ENCODE measurements at regions not wholly inside any gene's neighbourhood (a gene's known extent, or its start where the extent isn't known, plus 50 kb on each side); places are given as distances from the start of the nearest gene placed in this dataset.
"Not testable (repeated sequence)": the region's sequence is repeated elsewhere in the genome, so short reads cannot be mapped to it uniquely, and the experiment has no call there.

- H3K4me2 ChIP-seq (ENCODE audit: insufficient read depth in 1 of 2, low read depth in 2 of 2, low read length in 2 of 2); H3K79me2 ChIP-seq (ENCODE audit: control insufficient read depth in 1 of 2, insufficient read depth in 2 of 2, low read length in 2 of 2); H2AFZ ChIP-seq (ENCODE audit: low read length); H3K4me1 ChIP-seq (replicated peaks in 1 of 4; ENCODE audit: control insufficient read depth in 3 of 4, insufficient read depth in 4 of 4, low read length in 3 of 4); H3K36me3 ChIP-seq (ENCODE audit: control insufficient read depth in 2 of 4, insufficient read depth in 4 of 4, low read length in 3 of 4); H3K23me2 ChIP-seq (ENCODE audit: low read depth, low read length); POLR2A ChIA-PET (ENCODE audit: partially characterized antibody); H3K14ac ChIP-seq (ENCODE audit: insufficient read length); CTCF ChIA-PET (ENCODE audit: partially characterized antibody); H3K4me3 ChIP-seq (ENCODE audit: extremely low read depth in 1 of 4, insufficient read depth in 2 of 4, low read depth in 3 of 4, low read length in 4 of 4); H3K23ac ChIP-seq (ENCODE audit: insufficient read length); H4K5ac ChIP-seq (ENCODE audit: insufficient read length, low read depth, low read length); H2BK15ac ChIP-seq (ENCODE audit: low read length); H3K4ac ChIP-seq (replicated peaks; ENCODE audit: insufficient read length, low read depth, low read length); H2BK12ac ChIP-seq (ENCODE audit: low read depth, low read length); H4K8ac ChIP-seq (ENCODE audit: extremely low read depth, insufficient read depth, low read length); H4K91ac ChIP-seq (replicated peaks; ENCODE audit: insufficient read length, low read length); H3K27ac ChIP-seq (ENCODE audit: low read depth, low read length); H2AK5ac ChIP-seq (ENCODE audit: low read depth, low read length); H3K9ac ChIP-seq (replicated peaks in 1 of 4; ENCODE audit: extremely low read depth in 1 of 4, low read depth in 3 of 4, low read length in 3 of 4); H3K9me3 ChIP-seq (ENCODE audit: insufficient read depth in 2 of 2, low read depth in 1 of 2, low read length in 1 of 2); H2BK20ac ChIP-seq (ENCODE audit: low read length); H2BK120ac ChIP-seq (replicated peaks; ENCODE audit: low read depth, low read length); H3K56ac ChIP-seq (replicated peaks; ENCODE audit: insufficient read length, low read depth, low read length); H4K20me1 ChIP-seq (replicated peaks in 1 of 2; ENCODE audit: control insufficient read depth in 1 of 2, insufficient read depth in 2 of 2, low read length in 2 of 2); H3K79me1 ChIP-seq (ENCODE audit: low read depth, low read length); FAIRE-seq; H3K27me3 ChIP-seq (replicated peaks in 1 of 4; ENCODE audit: control insufficient read depth in 3 of 4, extremely low read depth in 1 of 4, insufficient read depth in 3 of 4, low read length in 3 of 4); H2BK5ac ChIP-seq (ENCODE audit: low read depth, low read length); H3K18ac ChIP-seq (ENCODE audit: extremely low read depth, low read length); DNase-seq (ENCODE audit: low read depth in 1 of 2, low spot score in 2 of 2): not testable (repeated sequence)
- TF ChIP-seq EP300 (IDR thresholded peaks at IDR 0.05; ENCODE audit: borderline replicate concordance in 1 of 2, low read depth in 2 of 2, low read length in 2 of 2): peak in 1 of 2 experiments; percentile 68; a peak in 1 of 3 replicates
These were observed 669.3 kb upstream of the USP15 start for GRCh38 chr12:61590864-61591263.
